IMR-90 (cell line): ENCODE measurements at regions not wholly inside any gene's neighbourhood (a gene's known extent, or its start where the extent isn't known, plus 50 kb on each side); places are given as distances from the start of the nearest gene placed in this dataset.
"Not testable (repeated sequence)": the region's sequence is repeated elsewhere in the genome, so short reads cannot be mapped to it uniquely, and the experiment has no call there.

Experiments
- ATAC-seq: fragments of 200-7000 bp; cut with Tn5 transposase; 2 replicates; pipeline ENCODE4 v1.9.1; 2020; ENCODE audit warnings: low read depth, mild to moderate bottlenecking, moderate library complexity
- BruUV-seq: library from RNA; stranded (reverse); fragments of 400-500 nt; replicated peaks from 2 replicates; lab custom pipeline; 2021; lab: Mats Ljungman, UMichigan
- CTCF ChIA-PET: fragments of 300-600 bp; formaldehyde crosslinking; extraction: SDS; loops from one replicate; lab custom pipeline; 2021; ENCODE audit warnings: antibody characterized with exemption; lab: Yijun Ruan, JAX
- POLR2A ChIA-PET: fragments of 300-600 bp; sonication (Branson Sonifier 250); formaldehyde crosslinking; loops from one replicate; lab custom pipeline; 2022; ENCODE audit warnings: antibody characterized with exemption; ENCODE audit not compliant: unreplicated experiment; lab: Charles Lee
- DNase-seq: peaks from one replicate; pipeline ENCODE4 v3.0.0; 2013
- H2AFZ ChIP-seq: replicated peaks from 2 replicates; pipeline ENCODE3; 2013; ENCODE audit warnings: low read length, mild to moderate bottlenecking; ENCODE audit not compliant: poor library complexity
- H2AK5ac ChIP-seq: 2 replicates; pipeline ENCODE4 v1.6.1; 2013; ENCODE audit warnings: low read depth, low read length, inconsistent platforms
- H2AK9ac ChIP-seq: replicated peaks from 2 replicates; pipeline ENCODE3; 2013; ENCODE audit warnings: mild to moderate bottlenecking, low read depth, low read length, moderate library complexity; ENCODE audit not compliant: poor library complexity
- H2BK120ac ChIP-seq: 2 replicates; pipeline ENCODE4 v1.6.1; 2013; ENCODE audit warnings: low read depth, low read length, inconsistent platforms
- H2BK15ac ChIP-seq: 3 replicates; pipeline ENCODE4 v1.6.1; 2013; ENCODE audit warnings: low read depth, low read length, inconsistent platforms
- H2BK20ac ChIP-seq: 2 replicates; pipeline ENCODE4 v1.6.1; 2013; ENCODE audit warnings: low read depth, mild to moderate bottlenecking, inconsistent platforms, low read length, moderate library complexity
- H2BK5ac ChIP-seq: 2 replicates; pipeline ENCODE4 v1.6.1; 2013; ENCODE audit warnings: mild to moderate bottlenecking, low read depth, low read length, inconsistent platforms; ENCODE audit not compliant: poor library complexity, severe bottlenecking
- H3K14ac ChIP-seq: replicated peaks from 2 replicates; pipeline ENCODE4 v1.6.1; 2013; ENCODE audit warnings: low read depth, low read length, inconsistent platforms
- H3K18ac ChIP-seq: 2 replicates; pipeline ENCODE4 v1.6.1; 2013; ENCODE audit warnings: low read depth, low read length, control low read depth
- H3K23ac ChIP-seq: 2 replicates; pipeline ENCODE4 v1.6.1; 2013; ENCODE audit warnings: low read depth, low read length, inconsistent platforms
- H3K27ac ChIP-seq: 2 replicates; pipeline ENCODE4 v1.5.1; 2013; ENCODE audit warnings: mild to moderate bottlenecking, control low read depth, low read length; ENCODE audit not compliant: insufficient read depth
- H3K27me3 ChIP-seq: 2 replicates; pipeline ENCODE4 v1.6.1; 2013; ENCODE audit warnings: low read length; ENCODE audit not compliant: control insufficient read depth, insufficient read depth
- H3K36me3 ChIP-seq: 2 replicates; pipeline ENCODE4 v1.6.1; 2013; ENCODE audit warnings: low read length, mixed read lengths; ENCODE audit not compliant: control insufficient read depth, insufficient read depth
- H3K4ac ChIP-seq: 2 replicates; pipeline ENCODE4 v1.6.1; 2013; ENCODE audit warnings: low read depth, low read length, inconsistent platforms
- H3K4me1 ChIP-seq: 2 replicates; pipeline ENCODE4 v1.6.1; 2013; ENCODE audit warnings: low read length, mixed read lengths; ENCODE audit not compliant: control insufficient read depth, insufficient read depth
- H3K4me2 ChIP-seq: 2 replicates; pipeline ENCODE4 v1.6.1; 2013; ENCODE audit warnings: low read depth, mild to moderate bottlenecking, control low read depth, low read length, moderate library complexity
- H3K4me3 ChIP-seq: 2 replicates; pipeline ENCODE4 v1.5.1; 2013; ENCODE audit warnings: low read depth, mild to moderate bottlenecking, control low read depth, low read length, moderate library complexity; ENCODE audit not compliant: insufficient read depth
- H3K56ac ChIP-seq: 2 replicates; pipeline ENCODE4 v1.6.1; 2013; ENCODE audit warnings: low read length, inconsistent platforms; ENCODE audit not compliant: insufficient read depth; ENCODE audit errors: extremely low read depth
- H3K79me1 ChIP-seq, 2 experiments: 2 replicates each; pipeline ENCODE4 v1.6.1; 2013; ENCODE audit warnings: low read length in 2 of 2, inconsistent platforms in 1 of 2, low read depth in 1 of 2
- H3K9ac ChIP-seq: 2 replicates; pipeline ENCODE4 v1.6.1; 2013; ENCODE audit warnings: low read depth, low read length, control low read depth
- H3K9me1 ChIP-seq: 2 replicates; pipeline ENCODE4 v1.6.1; 2013; ENCODE audit warnings: low read length, inconsistent platforms; ENCODE audit not compliant: insufficient read depth
- H3K9me3 ChIP-seq: 2 replicates; pipeline ENCODE4 v1.6.1; 2013; ENCODE audit warnings: low read length; ENCODE audit not compliant: control insufficient read depth, insufficient read depth
- H4K20me1 ChIP-seq: 2 replicates; pipeline ENCODE4 v1.6.1; 2013; ENCODE audit warnings: low read length, inconsistent platforms; ENCODE audit not compliant: insufficient read depth
- H4K5ac ChIP-seq: 2 replicates; pipeline ENCODE4 v1.6.1; 2013; ENCODE audit warnings: mild to moderate bottlenecking, low read depth, low read length, control low read depth
- H4K8ac ChIP-seq, 2 experiments: 2 replicates each; pipeline ENCODE4 v1.6.1; 2013; ENCODE audit warnings: low read depth in 2 of 2, low read length in 2 of 2, control low read depth in 1 of 2, inconsistent platforms in 1 of 2
- H4K91ac ChIP-seq: 2 replicates; pipeline ENCODE4 v1.6.1; 2013; ENCODE audit warnings: low read depth, low read length, inconsistent platforms; ENCODE audit not compliant: insufficient read depth
- BHLHE40 ChIP-seq: fragments of 150-350 bp; IDR thresholded peaks from 2 replicates; pipeline ENCODE4 v1.6.1; 2016; ENCODE audit warnings: mild to moderate bottlenecking, low read depth, low read length
- CEBPB ChIP-seq: IDR thresholded peaks from 2 replicates; pipeline ENCODE4 v1.6.1; 2012; ENCODE audit warnings: low read depth, low read length, improper control_type of control experiment
- CHD1 ChIP-seq: IDR thresholded peaks from 2 replicates; pipeline ENCODE4 v1.6.1; 2012; ENCODE audit warnings: low read depth, low read length, improper control_type of control experiment
- ELK1 ChIP-seq: fragments of 150-350 bp; IDR thresholded peaks from 2 replicates; pipeline ENCODE4 v1.6.1; 2016; ENCODE audit warnings: low read depth, mild to moderate bottlenecking, low read length, moderate library complexity, borderline replicate concordance
- FOS ChIP-seq: fragments of 150-350 bp; IDR thresholded peaks from 2 replicates; pipeline ENCODE4 v1.6.1; 2016; ENCODE audit warnings: low read depth, low read length
- MAFK ChIP-seq: IDR thresholded peaks from 2 replicates; pipeline ENCODE4 v1.6.1; 2012; ENCODE audit warnings: low read depth, low read length, improper control_type of control experiment
- NFE2L2 ChIP-seq: fragments of 150-350 bp; IDR thresholded peaks from 2 replicates; pipeline ENCODE4 v1.6.1; 2016; ENCODE audit warnings: low read depth, mild to moderate bottlenecking, low read length
- RCOR1 ChIP-seq: IDR thresholded peaks from 2 replicates; pipeline ENCODE4 v1.6.1; 2012; ENCODE audit warnings: mild to moderate bottlenecking, low read length, improper control_type of control experiment; ENCODE audit not compliant: insufficient replicate concordance
- WGBS, 2 experiments: methylation state at CpG; one replicate each; pipeline versions ENCODE4 v1.1.5 to v1.1.7; 2013; ENCODE audit warnings: missing lambda C conversion rate in 2 of 2; ENCODE audit not compliant: insufficient read length in 1 of 2; ENCODE audit errors: extremely low coverage in 2 of 2; 5-methylcytosine and 5-hydroxymethylcytosine counted together
- dilution Hi-C: fragments of 300-500 bp; cut with HindIII; formaldehyde crosslinking; loops from one replicate; pipeline ENCODE4 v1.14.3; 2018; ENCODE audit warnings: low sequenced_read_pairs; ENCODE audit not compliant: unreplicated experiment
- in situ Hi-C: fragments of 300-500 bp; cut with MboI; formaldehyde crosslinking; loops from 3 replicates; pipeline ENCODE4 v1.14.3; 2019; ENCODE audit warnings: low sequenced_read_pairs, inconsistent platforms, mixed read lengths
- intact Hi-C: fragments of 100-400 bp; cut with micrococcal nuclease; formaldehyde crosslinking; loops from 2 replicates; pipeline ENCODE4 v1.10.0; 2022

DNA sequence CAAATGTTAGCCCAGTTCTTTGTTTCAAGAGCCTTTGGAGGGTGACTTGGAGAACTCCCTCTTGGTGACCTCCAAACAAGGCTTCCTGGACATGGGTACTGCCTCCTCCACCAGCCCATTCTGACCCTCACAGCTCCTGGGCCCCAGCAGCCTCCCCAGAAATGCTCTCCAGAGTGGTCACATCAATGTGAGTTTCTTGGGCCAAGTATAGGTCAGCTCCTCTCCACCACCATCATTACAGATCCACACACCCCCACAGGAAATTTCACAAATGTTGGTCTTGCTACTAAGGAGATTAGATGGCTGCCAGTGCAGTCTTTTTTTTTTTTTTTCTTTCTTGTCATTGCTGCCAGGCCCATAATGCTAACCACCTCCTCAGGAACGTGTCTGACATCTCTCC lies 410.7 kb downstream of the DTWD2 start:
- Histone ChIP-seq H2AK9ac (no peak overlapping the region), H3K27ac (no peak overlapping the region), H2BK5ac (no peak overlapping the region), H4K91ac (no peak overlapping the region), H4K20me1 (no peaks in the 10 kb centered on the region), H3K9me1 (no peaks in the 10 kb centered on the region), H3K9ac (no peak overlapping the region), H3K9me3 (peaks cover 18% of the 10 kb centered on the region), H3K4me1 (no peaks in the 10 kb centered on the region), H4K5ac (no peak overlapping the region), H3K27me3 (no peaks in the 10 kb centered on the region), H3K18ac (no peak overlapping the region), H2BK15ac (no peak overlapping the region), H3K4me2 (no peak overlapping the region), H3K23ac (no peak overlapping the region), H3K56ac (no peak overlapping the region), H2AFZ (no peak overlapping the region), H3K4ac (no peak overlapping the region), H3K36me3 (no peaks in the 10 kb centered on the region), H3K14ac (no peak overlapping the region), H2BK20ac (no peak overlapping the region), H2AK5ac (no peak overlapping the region), H2BK120ac (no peak overlapping the region), H3K4me3 (no peak overlapping the region), H4K8ac (no peak overlapping the region), H3K79me1 (no peaks in the 10 kb centered on the region)
- ATAC-seq (no peak), DNase-seq (no peak)
- POLR2A ChIA-PET: no interaction called here
- no TSS peak for BruUV-seq
- dilution Hi-C loops: no loop called here
- CTCF ChIA-PET: interaction anchor here (0.6 kb wide), 1 partner anchor 960 kb away, joined by 8 read pairs; no protein-coding TSS in a partner anchor
- no peak for TF ChIP-seq NFE2L2
- no peak for TF ChIP-seq MAFK
- TF ChIP-seq CEBPB: no peak
- TF ChIP-seq FOS: no peak
- no peak for TF ChIP-seq CHD1
- no peak for TF ChIP-seq RCOR1
- TF ChIP-seq BHLHE40: no peak
- TF ChIP-seq ELK1: no peak
- no CpG with 5 or more reads among the region's 1 CpG for WGBS, 2 experiments
- intact Hi-C loops: no loop called here
- in situ Hi-C loops: no loop called here

DNA sequence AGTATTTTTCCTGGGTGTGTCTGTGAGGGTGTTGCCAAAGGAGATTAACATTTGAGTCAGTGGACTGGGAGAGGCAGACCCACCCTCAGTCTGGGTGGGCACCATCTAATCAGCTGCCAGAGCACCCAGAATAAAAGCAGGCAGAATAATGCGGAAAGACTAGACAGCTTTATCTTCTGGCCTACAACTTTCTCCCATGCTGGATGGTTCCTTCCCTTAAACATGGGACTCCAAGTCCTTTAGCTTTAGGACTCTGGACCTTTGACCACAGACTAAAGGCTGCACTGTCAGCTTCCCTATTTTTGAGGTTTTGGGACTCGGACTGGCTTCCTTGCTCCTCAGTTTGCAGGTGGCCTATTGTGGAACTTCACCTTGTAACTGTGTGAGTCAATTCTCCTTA lies 418.1 kb downstream of the DTWD2 start:
- H3K9me3 ChIP-seq, H3K79me1 ChIP-seq, DNase-seq, H3K56ac ChIP-seq, H3K23ac ChIP-seq, H3K14ac ChIP-seq, H3K9me1 ChIP-seq, H2BK5ac ChIP-seq, H4K20me1 ChIP-seq, H3K4me2 ChIP-seq, H2AFZ ChIP-seq, POLR2A ChIA-PET, H3K18ac ChIP-seq, ATAC-seq, intact Hi-C loops, H3K27me3 ChIP-seq, H2AK5ac ChIP-seq, H2BK120ac ChIP-seq, H4K8ac ChIP-seq, H2AK9ac ChIP-seq, H2BK20ac ChIP-seq, H3K9ac ChIP-seq, H4K5ac ChIP-seq, in situ Hi-C loops, CTCF ChIA-PET, H3K4ac ChIP-seq, H4K91ac ChIP-seq, H3K4me3 ChIP-seq, H3K4me1 ChIP-seq, H2BK15ac ChIP-seq, H3K36me3 ChIP-seq, H3K27ac ChIP-seq, dilution Hi-C loops, BruUV-seq: not testable (repeated sequence)
- WGBS, 2 experiments: no CpG with 5 or more reads among the region's 2 CpGs
